ENCODE measurements at regions not wholly inside any gene's neighbourhood (a gene's known extent, or its start where the extent isn't known, plus 50 kb on each side); places are given as distances from the start of the nearest gene placed in this dataset.

- Histone ChIP-seq H3K4me1 (no peaks in the 10 kb centered on the region), H3K36me3 (no peaks in the 10 kb centered on the region), H3K4me3 (no peak overlapping the region), H3K9me3 (no peaks in the 10 kb centered on the region), H3K27ac (no peak overlapping the region), H3K27me3 (no peaks in the 10 kb centered on the region)
- 29% methylated on average over 1 of the region's 1 CpG for WGBS
- no peak for DNase-seq (ENCODE audit: low spot score in 2 of 2)
- TF ChIP-seq EP300 (IDR thresholded peaks at IDR 0.05) (no peak), POLR2A (IDR thresholded peaks at IDR 0.05) (no peak), CTCF (IDR thresholded peaks at IDR 0.05) (no peak), POLR2AphosphoS5 (IDR thresholded peaks at IDR 0.05) (no peak)
These were observed 853.8 kb downstream of the CDH8 start for GRCh38 chr16:61182391-61182790.

DNA sequence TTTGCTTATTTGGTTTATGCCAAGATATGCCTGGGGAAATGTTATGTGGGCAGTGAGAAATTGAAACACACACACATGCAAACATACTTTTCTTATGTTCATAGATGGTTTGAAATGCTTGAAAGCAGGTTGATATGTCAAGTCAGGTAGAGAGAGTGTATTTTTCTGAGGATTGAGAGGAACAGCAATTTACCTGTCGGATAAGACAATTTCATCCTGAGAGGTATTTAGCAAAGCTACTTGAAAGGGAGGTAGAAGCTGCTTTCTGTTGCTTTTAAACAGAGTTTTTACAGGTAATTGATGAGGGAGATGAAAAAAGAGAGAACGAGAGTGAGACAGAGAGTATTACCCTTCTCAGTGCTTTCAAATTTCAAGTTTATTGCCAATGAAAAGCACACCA, 854.3 kb downstream of the CDH8 start:
- Histone ChIP-seq H3K4me3 (no peak overlapping the region), H3K9me3 (no peaks in the 10 kb centered on the region), H3K36me3 (no peaks in the 10 kb centered on the region), H3K4me1 (no peaks in the 10 kb centered on the region), H3K27me3 (no peaks in the 10 kb centered on the region), H3K27ac (no peak overlapping the region)
- no peak for DNase-seq (ENCODE audit: low spot score in 2 of 2)
- TF ChIP-seq EP300 (IDR thresholded peaks at IDR 0.05) (no peak), POLR2AphosphoS5 (IDR thresholded peaks at IDR 0.05) (no peak), POLR2A (IDR thresholded peaks at IDR 0.05) (no peak), CTCF (IDR thresholded peaks at IDR 0.05) (no peak)
- WGBS, result 67% methylated on average over 2 of the region's 2 CpGs

DNA sequence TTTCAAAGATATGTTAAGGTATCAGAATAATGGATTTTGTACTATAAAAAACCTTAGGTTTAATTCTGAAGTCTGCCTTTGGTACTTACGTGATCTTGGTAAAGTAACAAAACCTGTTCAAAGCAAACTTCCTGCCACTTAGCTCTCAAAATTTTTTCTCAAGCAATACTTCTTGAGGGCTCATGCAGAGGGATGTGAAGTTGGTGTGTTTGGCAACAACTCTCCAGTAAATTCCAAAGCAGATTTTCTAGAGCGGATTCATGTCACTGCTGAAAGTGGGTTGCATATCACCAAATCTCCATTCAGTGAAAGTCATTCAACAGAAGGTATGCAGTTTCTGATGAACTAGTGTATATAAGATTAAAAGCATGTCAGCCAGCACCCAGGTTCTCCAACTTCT, 856.7 kb downstream of the CDH8 start:
- no peaks in the 10 kb centered on the region for H3K4me1 ChIP-seq
- TF ChIP-seq CTCF (IDR thresholded peaks at IDR 0.05) (no peak), EP300 (IDR thresholded peaks at IDR 0.05) (no peak), POLR2AphosphoS5 (IDR thresholded peaks at IDR 0.05) (no peak), POLR2A (IDR thresholded peaks at IDR 0.05) (no peak)
- H3K36me3 ChIP-seq, result no peaks in the 10 kb centered on the region
- no peak for DNase-seq (ENCODE audit: low spot score in 2 of 2)
- no peak overlapping the region for H3K4me3 ChIP-seq
- no peak overlapping the region for H3K27ac ChIP-seq
- H3K27me3 ChIP-seq, result no peaks in the 10 kb centered on the region
- H3K9me3 ChIP-seq, result no peaks in the 10 kb centered on the region
- WGBS, result 58% methylated on average over 2 of the region's 2 CpGs

- TF ChIP-seq CTCF (IDR thresholded peaks at IDR 0.05) (no peak), POLR2A (IDR thresholded peaks at IDR 0.05) (no peak), POLR2AphosphoS5 (IDR thresholded peaks at IDR 0.05) (no peak), EP300 (IDR thresholded peaks at IDR 0.05) (no peak)
- no peak overlapping the region for H3K27ac ChIP-seq
- H3K4me3 ChIP-seq, result no peak overlapping the region
- H3K4me1 ChIP-seq, result no peaks in the 10 kb centered on the region
- no peaks in the 10 kb centered on the region for H3K27me3 ChIP-seq
- no peaks in the 10 kb centered on the region for H3K36me3 ChIP-seq
- 87% methylated on average over 3 of the region's 3 CpGs for WGBS
- H3K9me3 ChIP-seq, result peaks cover 5% of the 10 kb centered on the region
- DNase-seq (ENCODE audit: low spot score in 2 of 2), result no peak
These were observed 870.4 kb downstream of the CDH8 start for GRCh38 chr16:61165797-61166196.

GRCh38 chr16:61150351-61150750, 885.9 kb downstream of the CDH8 start:
- 90% methylated on average over 4 of the region's 4 CpGs for WGBS
- Histone ChIP-seq H3K27ac (no peak overlapping the region), H3K27me3 (no peaks in the 10 kb centered on the region), H3K36me3 (no peaks in the 10 kb centered on the region), H3K9me3 (no peaks in the 10 kb centered on the region), H3K4me3 (no peak overlapping the region), H3K4me1 (no peaks in the 10 kb centered on the region)
- DNase-seq (ENCODE audit: low spot score in 2 of 2), result no peak
- no peak for TF ChIP-seq POLR2A (IDR thresholded peaks at IDR 0.05)
- TF ChIP-seq CTCF (IDR thresholded peaks at IDR 0.05), result no peak
- no peak for TF ChIP-seq POLR2AphosphoS5 (IDR thresholded peaks at IDR 0.05)
- TF ChIP-seq EP300 (IDR thresholded peaks at IDR 0.05), result no peak
